CMK (cell line): ENCODE measurements at regions not wholly inside any gene's neighbourhood (a gene's known extent, or its start where the extent isn't known, plus 50 kb on each side); places are given as distances from the start of the nearest gene placed in this dataset.
"Not testable (repeated sequence)": the region's sequence is repeated elsewhere in the genome, so short reads cannot be mapped to it uniquely, and the experiment has no call there.

ENCODE experiments used
- DNase-seq: peaks from one replicate; pipeline ENCODE4 v3.0.0-alpha.2; 2010; ENCODE audit warnings: low read depth

DNA sequence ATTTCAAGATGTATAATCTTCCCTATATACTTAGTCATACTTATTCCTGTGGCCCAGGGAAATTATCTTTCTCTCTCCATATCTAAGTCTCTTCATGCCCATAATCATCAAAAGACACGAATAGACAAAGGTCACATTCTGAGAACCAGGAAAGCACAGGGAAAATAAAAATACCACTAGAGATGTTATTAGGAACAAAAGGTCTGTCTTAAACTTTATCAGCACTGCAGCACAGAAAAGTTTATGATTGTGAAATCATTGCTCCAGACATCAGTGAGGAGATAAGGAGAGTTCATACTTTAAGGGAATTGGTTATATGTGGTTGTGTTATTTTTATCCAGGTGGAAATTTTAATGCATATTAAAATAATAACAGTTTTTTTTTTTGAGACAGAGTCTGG is 974.6 kb upstream of the CELF2 start:
- no peak for DNase-seq

DNA sequence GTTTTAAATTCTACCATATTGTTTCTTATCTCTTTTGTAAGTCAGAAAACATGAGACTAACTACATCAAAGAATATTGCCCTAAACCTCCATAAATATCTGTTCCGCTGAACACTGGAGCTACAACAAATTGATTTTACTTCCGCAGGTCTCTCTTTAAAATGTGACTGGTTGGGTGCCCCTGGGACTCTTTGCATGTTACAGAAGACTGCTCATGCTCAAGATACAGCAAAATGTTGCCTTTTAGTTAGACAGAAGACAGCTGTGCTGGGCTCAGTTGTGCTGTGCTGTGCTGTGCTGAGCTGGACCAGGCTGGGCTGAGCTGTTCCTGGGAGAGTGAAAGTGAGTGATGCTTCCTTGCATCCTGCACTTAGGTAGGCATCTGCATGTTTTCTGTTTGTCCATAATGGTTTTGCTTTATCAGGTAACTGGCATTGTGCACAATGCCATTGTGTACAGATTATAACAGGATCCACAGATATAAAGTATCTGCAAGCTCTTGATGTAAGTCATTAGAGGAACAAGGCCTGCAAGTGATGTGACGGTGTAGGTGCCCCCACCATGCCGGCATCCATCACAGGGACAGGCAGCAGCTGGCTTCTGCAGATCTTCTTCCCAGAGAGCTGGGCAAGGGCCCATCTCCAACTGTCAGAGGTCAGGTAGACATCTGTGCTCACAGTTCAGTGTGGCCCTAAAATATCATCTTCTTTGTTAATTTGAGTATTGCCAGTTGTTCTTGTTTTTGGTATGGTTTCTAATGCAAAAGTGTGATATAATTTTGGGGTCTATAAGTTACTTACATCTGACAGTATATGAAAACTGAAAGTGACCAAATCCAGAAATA is 972.5 kb upstream of the CELF2 start:
- DNase-seq: no peak

DNA sequence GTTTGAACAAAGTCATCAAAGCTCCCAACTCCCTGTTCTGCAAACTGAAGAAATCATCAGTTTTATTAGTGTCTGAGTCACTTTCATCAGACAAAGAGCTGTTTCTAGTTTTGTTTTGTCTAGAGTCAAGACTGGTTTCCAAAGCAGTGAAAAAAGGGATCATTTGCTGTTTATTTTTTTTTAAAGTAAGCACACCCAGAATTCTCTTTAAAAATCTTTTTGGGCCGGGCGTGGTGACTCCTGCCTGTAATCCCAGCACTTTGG is 972.0 kb upstream of the CELF2 start:
- DNase-seq: no peak

DNA sequence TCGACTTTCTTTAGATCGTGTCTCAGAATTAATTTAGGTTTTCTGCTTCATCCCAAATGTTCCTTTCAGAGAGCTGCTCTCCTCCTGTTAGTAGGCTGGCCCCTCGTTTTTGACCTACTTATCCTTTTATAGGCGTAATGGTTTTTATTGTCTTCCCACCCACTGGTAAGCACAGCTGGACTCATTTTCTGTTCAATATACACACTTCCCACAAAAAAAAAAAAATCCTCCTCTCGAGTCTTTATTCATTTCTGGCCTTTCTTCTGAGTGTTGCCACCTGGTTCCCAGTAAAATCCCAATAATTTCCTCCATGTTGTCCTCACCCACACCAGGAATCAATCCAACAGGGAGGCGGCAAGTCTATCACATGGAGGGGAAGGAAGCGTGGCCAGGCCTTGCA is 970.2 kb upstream of the CELF2 start:
- no peak for DNase-seq

DNA sequence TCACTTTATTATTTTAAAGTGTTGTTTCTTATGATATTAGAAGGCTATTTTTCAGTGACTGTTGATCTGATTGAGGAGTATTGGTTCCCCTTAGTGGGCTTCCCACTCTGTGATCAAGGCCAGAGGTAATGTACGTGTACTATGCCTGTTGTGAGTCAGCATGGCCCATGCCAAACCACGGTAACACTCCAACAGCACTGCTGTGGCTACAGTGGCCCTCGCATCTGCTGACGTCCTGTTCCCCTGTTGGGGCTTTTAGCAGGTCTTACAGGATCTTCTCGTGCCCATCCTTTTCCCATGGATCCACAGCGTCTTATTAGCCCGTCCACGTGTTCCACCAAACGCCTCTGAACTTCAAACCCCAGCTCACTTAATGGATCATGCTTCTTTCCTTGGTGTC is 964.6 kb upstream of the CELF2 start:
- DNase-seq: no peak

DNA sequence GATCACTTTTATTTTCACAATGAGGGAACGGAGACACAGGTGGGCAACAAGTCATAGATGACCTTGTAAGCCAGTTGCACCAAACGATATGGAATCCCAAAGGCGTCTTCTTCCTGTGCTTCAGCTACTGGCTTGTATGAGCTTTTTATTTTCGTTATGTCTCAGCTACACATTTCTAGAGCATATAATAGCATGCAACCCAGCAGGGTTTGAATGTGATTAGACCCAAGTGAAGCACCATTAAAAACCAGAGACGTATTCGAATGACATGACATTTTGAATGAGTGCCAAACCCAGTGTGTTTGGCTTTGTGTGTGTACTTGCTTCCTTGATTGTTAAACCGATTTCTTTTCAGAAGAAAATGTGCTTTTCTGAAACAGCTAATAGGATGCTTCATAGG is 963.2 kb upstream of the CELF2 start:
- no peak for DNase-seq

DNA sequence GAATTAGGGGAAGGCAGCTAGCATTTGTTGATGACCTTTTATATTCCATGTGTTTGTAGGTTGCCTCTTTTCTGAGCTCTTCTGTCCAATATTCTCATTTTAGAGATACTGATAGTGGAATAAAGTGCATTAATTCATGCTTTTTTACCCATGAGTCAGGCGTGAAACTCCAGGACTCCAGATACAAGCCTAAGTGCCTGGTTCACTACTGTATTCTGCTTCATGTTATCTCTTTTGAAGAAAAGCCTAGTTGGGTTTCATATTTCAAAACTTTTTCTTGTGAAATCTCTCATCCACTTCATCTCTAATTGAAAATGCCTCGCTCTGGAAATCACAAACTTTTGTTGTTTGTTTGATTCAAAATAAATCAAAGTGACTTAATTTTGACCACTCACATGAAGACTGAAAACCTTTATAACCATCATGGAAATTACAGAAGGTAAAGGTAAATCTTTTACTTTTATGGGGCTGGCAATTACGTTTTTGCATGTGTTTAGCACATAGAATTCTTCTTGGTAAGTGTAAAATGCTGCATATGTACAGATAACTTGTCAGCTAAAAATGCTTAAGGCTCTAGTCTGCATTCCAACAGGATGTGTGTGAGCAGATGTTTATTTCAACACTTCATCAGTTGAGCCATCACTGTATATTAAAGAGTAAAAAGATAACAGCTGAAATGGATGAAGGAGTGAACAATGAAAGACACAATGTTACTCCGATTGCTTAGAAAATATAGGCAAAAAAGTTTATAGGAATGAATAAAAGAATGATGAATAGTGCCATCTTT is 961.8 kb upstream of the CELF2 start:
- DNase-seq: no peak

DNA sequence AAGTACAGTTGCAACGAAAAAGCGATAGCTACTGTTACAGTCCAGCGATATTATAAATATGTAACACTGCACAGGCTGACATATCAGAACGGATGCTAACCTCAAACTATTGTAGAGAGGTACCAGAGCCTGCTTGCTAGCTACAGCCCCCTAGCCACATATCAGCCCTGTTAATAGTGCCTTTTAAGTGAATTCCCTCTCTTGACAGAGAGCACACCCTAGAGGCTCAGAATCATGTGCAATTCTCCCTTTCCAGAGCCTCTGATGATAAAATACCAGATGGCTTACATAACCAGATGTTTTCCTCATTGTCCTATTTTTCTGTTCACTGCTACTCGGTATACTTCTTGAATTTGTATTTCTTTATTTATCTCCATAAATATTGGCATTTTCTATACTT is 960.7 kb upstream of the CELF2 start:
- no peak for DNase-seq

DNA sequence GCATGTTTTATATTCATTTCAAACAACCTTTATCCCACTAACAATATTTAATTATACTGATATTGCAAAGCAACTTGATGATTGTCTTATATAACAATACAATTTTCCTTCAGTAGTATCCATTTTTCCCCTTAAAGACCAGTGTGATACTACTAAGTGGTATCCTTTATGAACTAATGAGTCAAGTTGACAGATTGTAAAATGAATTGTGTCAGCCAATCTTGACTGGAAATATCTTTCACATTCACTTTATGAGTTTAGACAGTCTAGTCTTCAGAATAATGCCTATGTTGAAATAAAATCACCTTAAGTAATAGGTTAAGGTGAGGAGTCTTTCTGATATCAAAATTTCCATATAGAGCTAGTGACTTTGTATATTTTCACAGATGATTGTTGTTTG is 950.0 kb upstream of the CELF2 start:
- no peak for DNase-seq

DNA sequence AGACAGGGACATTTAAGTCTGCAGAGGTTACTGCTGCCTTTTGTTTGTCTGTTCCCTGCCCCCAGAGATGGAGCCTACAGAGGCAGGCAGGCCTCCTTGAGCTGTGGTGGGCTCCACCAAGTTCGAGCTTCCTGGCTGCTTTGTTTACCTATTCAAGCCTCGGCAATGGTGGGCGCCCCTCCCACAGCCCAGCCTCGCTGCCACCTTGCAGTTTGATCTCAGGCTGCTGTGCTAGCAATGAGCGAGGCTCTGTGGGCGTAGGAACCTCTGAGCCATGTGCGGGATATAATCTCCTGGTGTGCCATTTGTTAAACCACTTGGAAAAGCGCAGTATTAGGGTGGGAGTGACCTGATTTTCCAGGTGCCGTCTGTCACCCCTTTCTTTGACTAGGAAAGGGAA is 942.8 kb upstream of the CELF2 start:
- not testable (repeated sequence) for DNase-seq

DNA sequence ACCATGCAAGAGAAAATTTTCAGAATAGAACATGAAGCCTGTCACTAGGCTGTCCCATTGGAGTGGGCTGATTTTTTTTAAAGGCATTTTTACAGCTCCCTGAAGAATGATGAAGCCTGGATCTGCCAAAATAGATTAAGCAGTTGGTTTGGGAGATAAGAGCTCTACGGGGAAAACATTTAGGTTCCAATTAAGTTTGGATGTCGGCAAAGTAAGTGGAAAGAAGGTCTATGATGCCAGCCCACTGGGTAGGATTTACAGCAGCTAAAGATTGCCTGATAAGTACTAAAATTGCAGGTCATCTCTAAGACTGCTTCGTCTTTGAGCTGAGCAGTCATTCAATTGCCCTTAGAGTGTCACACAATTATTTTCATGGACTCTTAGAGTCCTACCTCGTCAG is 939.2 kb upstream of the CELF2 start:
- DNase-seq: no peak

DNA sequence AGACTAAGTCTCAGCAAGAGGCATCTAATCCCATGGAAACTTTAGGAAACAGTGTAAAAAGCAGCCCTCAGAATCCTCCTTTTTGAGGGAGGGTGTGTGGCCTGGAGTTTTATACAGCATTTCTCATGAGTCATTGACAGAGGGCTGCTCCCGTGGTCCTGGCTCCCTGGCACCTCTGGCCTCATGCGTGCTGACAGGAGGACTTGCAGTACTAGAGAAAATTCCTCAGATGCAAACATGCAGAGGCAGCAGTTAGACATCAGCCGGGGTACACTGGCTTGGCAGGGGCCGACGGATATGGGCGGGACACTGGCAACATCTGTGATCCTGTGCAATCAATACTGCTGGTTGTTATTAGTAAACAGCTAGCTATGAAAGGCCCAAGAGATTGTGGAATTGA is 925.1 kb upstream of the CELF2 start:
- DNase-seq: no peak

DNA sequence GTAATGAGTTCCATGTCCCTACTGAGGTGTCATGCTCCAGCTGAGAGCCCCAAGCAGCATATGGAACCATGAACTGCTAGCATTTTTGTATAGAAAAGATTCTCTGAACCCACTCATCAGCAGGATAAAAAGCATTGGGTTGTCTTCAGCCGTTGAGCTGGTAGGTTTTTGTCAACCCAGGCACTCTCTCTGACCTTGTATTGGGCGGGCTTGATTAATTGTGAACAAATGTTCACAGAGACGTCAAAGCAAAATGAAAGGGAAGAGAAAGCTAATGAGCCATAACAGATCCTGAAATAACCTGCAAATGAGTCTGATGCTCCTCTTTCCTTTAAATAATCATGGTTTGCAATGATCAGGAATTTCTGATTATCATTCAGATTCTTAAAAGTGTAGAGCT is 924.7 kb upstream of the CELF2 start:
- DNase-seq: no peak

DNA sequence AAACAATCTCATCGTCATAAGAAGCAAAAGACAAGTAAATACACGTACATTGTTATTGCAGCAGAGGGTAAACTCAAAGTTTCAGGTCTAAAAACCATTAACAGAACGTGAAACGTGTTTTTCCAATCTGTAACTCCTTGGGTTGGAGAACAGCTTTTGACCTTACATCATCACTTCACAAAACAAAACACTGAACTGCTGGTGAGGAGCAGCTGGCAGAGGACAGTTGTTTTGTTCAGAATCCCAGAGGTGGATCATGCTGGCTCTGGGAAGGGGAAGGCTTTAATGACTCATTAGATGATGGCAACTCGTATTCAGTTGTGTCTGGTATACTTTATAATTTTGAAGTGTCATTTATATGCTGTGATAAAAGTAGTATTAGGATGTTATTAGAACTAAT is 923.0 kb upstream of the CELF2 start:
- no peak for DNase-seq

DNA sequence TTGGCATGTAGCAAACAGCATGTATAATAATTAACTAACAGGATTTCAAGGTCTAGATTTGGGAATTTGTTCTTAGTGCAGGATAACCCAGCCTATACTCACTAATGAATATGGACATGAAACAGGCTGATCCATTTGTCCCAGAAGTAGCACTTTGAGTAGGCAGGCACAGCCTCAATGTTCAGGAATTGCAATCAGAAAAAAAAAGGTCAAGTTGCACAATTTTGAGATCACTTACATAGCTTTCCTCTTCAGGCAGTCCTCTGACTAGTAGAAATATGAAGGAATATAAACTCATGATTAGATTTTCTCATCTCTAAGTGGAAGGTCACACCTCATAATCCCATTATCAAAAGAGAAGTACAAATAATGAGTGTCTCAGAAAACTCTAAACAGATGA is 921.4 kb upstream of the CELF2 start:
- DNase-seq: no peak

DNA sequence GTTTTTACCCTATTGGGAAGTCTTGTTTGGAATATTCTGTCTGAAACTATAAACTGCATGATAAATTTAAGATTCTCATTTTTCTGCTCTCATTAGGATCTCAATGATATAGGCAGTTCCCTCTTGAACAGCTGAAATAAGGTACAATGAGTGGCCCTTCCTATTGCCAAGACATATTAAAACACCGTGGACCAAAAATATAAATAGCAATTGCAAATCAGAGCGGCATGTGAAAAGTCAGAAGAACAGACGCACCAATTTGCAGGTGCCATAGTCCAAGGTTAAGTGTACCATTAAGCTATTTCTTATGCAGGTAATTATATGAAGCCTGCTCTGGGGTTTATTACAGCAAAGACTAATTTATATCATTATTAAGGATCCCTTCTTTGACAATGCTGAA is 920.8 kb upstream of the CELF2 start:
- DNase-seq: no peak

DNA sequence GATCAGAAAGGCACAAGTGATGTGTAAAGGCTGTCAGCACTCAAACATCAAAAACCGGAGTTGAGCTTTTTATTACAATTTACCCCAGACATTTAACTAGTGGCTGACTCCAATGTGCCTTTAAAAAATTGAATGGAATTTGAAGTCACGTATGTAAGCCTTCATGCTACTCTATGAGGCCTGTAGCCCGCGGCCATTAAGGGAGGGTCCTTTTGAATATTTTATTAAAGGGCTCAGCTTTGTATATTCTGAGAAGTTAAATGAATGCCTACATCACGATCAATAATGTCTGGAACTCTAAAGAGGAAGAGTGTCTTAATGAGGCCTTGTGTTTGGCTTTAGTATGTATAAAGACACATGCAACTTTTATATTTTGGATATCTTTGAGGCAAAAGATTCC is 916.6 kb upstream of the CELF2 start:
- DNase-seq: no peak

DNA sequence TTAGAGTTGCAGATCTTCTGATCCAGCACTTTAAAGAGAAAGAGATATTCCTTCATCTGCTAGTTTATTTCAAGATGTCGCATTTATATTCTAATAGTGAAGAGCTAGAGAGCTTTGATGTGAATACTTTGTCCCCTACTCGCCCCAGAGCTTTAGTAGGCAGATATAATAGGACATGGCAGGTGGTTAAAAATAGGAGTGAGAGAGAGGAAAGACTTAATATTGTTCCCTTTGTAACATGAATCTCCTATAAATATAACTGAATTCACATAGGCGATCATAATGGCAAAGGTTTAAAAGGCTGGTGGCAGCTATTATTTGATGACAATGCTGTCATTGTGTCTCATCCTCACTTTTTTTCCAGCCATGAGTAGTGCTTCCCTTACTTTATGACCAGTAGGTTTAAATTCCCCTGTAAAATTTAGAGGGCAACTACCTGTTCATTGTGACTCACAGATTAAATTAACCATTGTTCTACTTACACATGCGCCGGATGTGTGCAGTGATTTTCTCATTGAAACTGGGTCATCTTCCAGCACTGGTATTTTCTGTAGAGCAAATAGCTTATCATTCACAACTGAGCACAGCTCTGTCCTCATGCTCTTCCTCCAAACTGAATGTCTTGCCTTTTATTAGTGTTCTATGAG is 906.7 kb upstream of the CELF2 start:
- no peak for DNase-seq

DNA sequence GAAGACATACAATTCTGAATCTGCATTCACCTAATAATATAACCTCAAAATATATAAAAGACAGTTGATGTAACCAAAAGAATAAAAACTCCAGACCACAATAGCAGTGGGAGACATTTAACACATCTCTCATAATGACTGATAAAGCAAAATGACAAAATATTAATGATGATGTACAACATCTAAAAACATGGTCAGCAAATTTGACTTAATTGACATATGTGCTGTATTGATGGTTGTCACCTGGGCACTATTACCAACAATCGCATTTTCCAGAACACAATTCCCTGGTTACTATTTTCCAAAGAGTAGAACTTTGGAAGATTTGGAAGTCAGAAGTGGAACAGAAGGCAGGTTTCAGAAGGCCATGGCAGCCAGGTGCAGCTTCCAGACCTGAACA is 899.5 kb upstream of the CELF2 start:
- no peak for DNase-seq

DNA sequence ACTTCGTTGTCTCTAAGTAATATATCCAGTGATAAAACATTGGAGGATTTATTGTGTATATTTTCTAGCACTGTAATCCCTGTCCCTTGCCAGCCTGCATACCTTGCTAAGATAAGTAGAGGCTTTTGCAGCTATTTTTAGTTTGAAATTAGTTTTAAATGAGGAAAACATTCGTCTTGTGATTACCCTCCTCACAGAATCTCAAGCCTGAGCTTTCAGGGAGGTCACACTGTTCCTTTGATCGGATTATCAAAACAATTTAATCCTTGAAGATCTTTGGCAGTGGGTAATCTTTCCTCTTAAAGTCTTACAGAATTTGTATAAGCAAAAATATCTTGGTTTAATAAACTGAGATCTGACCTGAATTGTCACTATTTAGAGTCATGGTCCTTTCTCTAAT is 897.0 kb upstream of the CELF2 start:
- DNase-seq: no peak

DNA sequence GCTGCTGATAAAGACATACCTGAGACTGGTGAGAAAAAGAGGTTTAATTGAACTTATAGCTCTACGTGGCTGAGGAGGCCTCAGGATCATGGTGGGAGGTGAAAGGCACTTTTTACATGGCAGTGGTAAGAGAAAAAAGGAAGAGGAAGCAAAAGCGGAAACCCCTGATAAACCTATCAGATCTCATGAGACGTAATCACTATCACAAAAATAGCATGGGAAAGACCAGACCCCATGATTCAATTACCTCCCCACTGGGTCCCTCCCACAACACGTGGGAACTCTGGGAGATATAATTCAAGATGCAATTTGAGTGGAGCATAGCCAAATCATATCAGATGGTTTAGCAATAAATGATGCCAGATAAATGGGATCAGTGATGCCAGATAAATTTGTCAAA is 892.0 kb upstream of the CELF2 start:
- DNase-seq: no peak

DNA sequence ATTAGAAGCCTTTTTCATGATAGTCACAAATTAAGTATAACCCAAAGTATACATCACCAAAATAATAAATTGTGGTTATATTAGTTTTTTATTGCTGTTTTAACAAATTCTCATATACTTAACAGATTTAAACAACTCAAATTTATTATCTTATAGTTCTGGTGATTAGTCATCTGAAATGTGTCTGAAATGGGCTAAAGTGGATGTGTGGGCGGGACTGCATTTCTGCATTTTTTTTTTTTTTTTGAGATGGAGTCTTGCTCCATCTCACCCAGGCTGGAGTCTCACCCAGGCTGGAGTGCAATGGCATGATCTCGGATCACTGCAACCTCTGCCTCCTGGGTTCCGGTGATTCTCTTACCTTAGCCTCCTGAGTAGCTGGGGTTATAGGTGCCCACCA is 891.5 kb upstream of the CELF2 start:
- DNase-seq: no peak

DNA sequence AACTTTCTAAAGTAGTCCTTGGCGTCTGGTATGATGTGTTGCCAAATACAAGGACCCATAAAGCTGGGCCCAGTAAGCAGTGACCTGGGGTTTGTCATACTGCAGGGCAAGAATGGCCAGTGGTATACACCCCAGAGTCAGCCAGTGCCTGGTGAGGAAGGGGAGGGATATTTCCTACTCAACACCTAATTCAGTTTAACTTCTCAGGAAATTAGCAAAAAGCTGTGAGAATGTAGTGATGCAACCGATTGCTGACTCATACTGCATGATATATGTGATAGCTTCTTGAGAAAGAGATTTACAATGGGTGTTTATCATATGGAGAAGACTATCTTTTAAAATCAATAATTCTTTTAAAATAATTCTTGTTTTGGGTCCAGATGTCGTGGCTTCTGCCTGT is 889.3 kb upstream of the CELF2 start:
- no peak for DNase-seq

DNA sequence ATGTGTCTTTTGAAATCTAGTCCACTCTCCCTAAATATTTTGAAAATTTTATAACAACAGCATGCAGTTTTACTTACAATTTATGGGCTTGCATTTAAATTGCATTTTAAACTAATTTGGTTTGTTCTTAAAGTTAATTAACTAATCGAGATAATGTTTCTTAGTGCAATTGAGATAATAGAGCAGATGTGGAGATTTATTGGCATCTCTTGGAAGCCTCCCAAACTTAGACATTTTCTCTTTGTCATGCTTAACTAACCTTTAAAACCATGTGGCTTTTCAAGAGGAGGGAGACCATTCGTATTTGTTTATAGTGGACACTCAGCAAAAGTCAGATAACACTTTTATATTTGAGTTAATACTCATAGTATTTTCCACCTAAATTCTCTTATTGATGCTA is 887.0 kb upstream of the CELF2 start:
- DNase-seq: no peak
